Dermis blood vessel endothelial cell (primary cell): ENCODE measurements at regions not wholly inside any gene's neighbourhood (a gene's known extent, or its start where the extent isn't known, plus 50 kb on each side); places are given as distances from the start of the nearest gene placed in this dataset.

Experiments used
- DNase-seq: peaks from one replicate; pipeline ENCODE4 v3.0.0; 2010

DNA sequence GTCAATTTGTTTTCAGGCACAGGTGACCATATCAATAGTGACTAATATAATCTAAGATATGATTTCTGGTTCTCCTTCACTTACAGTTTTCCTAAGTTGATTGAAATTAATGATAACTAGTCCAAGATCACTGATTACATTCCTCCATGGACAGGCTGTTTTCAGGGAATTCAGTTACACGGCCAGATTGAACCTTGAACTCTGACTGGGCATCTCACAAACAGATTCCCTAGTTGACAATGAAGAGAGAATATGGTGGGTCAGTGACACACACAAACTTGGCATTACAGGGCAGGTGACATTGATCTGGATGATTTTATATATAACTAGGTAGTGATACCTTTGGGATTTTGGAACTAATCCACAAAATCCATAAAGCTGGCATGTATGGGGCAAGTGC, 110.2 kb upstream of the EGR2 start:
- DNase-seq = no peak

GRCh38 chr10:62924344-62924748, 108.2 kb upstream of the EGR2 start:
- no peak for DNase-seq

DNA sequence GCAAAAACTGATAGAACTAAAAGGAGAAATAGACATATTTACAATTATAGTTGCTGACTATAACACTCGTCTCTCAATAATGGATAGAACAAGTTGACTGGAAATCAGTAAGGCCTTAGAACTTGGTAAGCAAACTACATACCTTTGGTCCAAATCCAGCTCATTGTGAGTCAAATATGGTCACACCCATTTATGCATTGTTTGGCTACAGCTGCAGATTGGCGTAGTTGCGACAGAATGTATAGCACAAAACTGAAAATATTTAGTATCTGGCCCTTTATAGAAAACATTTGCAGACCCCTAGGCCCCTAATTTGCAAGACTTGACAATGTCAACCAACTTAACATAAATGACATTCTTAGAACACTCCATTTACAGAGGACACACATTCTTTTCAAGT, 103.6 kb upstream of the EGR2 start:
- no peak for DNase-seq

DNA sequence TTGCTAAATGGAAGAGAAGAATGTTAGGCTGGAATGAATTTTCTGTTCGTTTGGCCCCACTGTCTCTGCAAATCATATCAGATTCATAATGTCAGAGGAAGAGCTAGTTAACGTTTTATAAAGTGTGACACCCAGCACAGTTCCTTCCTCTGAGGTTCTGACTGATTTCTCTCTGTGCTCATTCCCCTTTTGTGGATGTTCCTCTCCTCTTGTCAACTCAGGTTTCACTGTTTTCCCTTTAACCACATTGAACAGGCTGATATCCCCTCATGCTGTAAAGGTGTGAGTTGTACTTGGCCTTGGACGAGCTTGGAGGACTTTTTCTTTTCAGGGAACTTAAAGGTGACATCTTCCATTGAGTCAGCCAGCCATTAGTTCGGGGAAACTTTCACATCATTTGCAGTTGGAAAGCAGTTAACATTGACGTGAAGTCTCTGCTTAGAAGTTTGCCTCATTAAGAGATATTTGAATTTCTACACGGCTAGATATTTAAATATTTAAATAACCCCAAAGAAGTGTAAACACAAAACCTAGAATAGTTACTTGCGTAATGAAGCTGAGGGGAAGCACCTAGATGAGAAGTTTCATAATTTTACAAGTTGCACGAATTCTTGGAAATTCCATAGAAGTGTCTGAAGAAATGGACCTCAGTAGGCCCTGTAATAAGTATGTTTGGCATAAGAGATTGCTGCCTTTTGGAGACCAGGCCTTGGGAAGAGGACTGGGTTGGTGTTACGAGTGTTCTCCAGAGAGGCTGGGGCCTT, 101.5 kb upstream of the EGR2 start:
- no peak for DNase-seq

GRCh38 chr10:62916141-62916603, 100.0 kb upstream of the EGR2 start:
- DNase-seq = no peak

DNA sequence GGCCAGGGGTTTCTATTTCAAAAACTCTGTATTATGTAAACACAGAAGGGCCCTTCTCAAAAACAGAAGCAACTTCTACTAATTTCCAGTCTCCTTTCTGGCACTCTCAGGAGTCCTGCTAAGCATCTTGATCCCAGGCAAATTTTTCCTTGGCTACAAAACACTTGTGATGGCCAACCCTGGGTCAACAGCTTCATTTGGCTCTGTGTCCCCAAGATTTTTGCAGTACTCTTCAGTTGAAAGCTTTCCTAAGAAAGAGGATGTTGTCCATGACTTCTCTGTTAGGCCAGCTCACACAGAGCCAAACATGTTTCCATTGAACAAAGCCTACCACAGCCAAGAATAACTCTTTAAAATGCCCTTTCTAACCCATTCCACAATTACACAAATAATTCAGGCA, 99.0 kb upstream of the EGR2 start:
- no peak for DNase-seq

DNA sequence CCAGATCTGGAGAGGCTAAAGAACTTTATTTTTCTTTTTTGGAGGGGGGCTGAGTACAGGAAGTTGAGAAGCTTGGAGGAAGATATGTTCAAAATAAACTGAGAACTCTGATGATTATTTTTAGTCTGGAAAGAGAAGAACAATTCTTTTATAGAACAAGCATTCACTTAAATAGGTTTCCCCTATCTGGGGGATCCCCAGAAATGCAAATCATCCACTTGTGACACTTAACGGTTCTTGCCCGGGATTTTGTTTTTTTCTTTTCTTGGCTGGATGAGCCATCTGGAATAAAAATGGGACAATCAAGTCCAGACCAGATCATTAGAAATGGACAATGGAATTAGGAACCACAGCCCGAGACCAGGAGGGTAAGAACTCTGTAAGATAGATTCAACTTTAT, 95.9 kb upstream of the EGR2 start:
- no peak for DNase-seq

DNA sequence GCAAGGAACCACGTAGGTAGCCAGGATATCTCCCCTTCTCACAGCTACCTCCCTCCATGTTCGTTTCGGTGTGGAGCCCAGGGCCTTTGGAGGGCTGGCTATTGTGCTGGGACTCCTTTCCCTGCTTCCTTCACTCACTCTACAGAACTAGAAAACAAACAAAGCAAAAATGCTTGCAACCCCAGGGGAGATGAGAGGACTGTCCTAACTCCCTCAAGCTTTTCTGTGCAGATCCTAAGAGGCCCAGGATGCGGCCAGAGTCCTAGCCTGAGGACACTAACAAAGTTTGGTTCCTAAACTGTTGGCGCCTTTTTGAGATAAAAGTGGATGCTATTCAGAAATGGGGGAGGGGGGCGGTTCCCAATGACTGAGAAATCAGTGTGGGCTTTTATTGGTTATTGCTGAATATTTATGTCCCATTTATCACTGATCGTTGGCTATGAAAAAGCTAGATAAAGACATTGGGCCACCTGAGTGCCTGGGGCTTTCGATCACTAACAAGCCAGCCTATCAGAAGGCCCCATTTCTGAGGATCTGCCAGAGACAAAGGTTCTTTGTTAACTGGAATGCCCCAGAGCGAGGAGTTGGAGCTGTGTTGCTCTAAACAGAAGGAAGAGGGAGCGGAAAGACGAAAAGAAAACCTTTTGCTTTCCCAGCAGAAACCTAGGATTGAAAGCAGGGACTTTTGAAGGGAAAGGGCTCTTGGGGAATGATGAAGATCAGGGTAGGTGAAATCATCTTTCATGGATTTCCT, 95.2 kb upstream of the EGR2 start:
- DNase-seq = no peak

- no peak for DNase-seq
These were observed 91.5 kb upstream of the EGR2 start for GRCh38 chr10:62907470-62908212.

- no peak for DNase-seq
These were observed 88.2 kb upstream of the EGR2 start for GRCh38 chr10:62904281-62904875.

DNA sequence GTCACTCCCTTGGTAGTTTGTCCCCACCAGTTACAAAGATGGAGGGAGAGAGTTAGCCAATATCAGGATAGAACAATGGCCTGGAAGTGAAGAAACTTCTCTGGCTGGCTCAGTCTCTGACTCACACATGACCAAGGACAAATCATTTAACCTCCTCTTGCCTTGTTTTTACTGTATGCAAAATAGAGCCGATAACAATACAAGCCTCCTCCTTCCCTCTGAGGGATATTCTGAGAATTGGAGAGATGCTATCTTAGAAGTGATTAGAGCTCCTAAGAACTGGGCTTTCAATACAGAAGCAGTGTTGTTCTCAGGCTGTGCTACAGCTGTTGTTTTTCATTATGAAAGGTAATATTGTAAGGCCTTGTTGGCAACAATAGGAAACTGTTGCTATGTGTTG, 87.7 kb upstream of the EGR2 start:
- peak; percentile 3 for DNase-seq

DNA sequence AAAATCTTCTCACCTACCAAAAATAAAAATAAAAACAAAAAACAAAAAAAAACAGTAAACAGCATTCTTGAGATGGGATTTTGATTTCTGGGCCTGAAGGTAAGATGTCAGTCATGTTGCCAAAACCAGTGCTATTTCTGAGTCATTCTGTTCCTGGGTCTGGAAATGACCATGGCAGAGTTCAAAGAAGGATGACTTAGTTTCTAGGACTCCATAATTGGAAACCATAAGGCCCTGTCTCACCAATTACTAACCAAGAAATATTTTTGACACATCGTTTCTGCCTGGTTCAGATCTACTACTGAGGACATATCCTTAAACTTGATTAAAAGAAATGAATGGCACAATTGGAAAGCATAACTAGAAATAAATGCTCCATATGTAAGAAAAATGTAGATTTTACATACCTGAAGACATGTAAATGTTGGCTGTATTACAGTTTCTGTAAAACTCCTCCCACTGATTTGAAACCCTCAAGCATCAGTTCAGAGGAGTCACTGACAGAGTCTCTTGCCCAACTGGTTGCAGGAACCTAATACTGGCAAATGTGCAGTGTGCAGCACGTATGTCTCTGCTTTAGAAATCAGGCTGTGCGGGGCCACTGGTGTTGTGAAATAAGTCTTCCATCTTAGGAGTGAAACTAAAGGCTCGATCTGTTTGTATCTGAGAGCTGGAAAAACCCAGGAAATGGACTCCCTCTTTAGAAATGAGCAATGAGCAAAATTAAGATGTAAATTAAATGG, 84.8 kb upstream of the EGR2 start:
- DNase-seq = no peak

DNA sequence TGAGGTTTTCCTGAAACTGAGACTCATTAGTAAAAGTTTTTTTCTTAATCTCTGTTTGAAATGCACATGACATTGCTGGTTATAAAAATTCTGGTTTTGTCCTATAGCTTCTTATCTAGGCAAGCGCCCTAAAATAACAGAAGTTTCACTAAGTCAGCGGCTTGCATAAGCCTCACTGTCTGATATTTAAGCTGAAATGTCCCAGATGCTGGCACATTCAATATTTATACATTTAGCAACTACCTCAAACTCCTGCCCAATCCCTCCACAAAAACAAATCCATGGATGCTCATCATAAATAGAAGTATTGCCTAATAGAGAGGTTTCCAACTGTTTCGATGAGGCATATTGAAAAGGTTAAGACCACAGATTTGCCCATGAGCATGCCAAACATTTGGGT, 83.1 kb upstream of the EGR2 start:
- no peak for DNase-seq

- DNase-seq = no peak
These were observed 78.9 kb upstream of the EGR2 start for GRCh38 chr10:62895063-62895462.

DNA sequence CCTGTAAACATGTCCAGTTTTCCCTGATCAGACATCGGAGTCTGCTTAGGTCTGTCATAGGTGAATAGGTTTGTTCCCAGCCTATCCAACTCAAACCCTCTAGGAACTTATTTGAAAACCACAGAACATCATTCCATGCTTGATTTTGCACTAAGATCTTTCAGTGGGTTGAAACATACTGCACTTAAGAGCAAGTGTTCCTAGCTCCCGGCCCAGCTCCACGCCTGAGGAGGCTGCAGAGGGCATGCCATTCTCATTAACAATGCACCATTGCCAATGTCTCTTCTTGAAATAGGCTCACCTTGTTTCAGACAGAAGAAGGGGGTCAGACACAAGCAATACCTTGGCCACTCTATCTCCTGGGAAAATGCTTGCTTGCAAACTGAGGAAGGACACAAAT, 78.0 kb upstream of the EGR2 start:
- DNase-seq = no peak

GRCh38 chr10:62893036-62893435, 76.9 kb upstream of the EGR2 start:
- no peak for DNase-seq

DNA sequence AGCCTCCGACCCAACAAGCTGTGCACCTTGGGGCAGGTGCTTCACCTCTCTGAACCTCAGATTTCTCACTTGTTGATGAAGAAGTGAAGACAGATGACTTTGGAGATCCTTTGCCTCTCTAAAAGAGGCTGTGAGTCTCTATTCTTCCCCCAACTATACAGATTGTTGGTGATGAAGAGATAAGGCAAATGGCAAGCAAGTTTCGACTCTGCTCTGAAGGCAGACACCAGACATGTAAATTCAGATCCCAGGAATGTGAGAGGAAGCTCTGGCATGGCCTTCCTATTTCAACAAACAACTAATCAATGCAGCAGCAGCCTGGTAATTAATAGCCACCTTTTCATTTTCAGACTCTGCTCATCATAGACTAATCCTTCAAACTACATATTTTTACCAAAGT, 74.2 kb upstream of the EGR2 start:
- DNase-seq = no peak

- DNase-seq = no peak
These were observed 71.5 kb upstream of the EGR2 start for GRCh38 chr10:62887642-62888041.

GRCh38 chr10:62885684-62886461, 69.7 kb upstream of the EGR2 start:
- DNase-seq = no peak

DNA sequence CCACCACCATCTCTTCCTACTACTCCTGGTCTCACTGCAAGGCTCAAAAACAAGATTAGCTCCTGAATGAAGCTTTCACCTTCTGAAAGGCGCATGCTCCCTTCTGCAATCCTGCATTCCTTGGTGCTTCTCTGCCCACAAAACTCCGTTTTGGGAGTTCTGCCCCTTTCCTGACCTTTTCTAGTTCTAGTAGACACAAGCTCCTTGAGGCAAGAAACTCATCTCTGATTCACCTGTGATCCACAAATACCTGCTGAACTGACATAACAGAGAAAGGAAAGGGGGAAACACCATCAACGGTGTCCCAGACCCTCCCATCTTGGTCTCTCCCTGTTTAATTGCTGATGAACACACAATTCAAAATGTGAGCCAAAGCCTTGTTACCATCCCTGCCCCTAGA, 64.0 kb upstream of the EGR2 start:
- no peak for DNase-seq

DNA sequence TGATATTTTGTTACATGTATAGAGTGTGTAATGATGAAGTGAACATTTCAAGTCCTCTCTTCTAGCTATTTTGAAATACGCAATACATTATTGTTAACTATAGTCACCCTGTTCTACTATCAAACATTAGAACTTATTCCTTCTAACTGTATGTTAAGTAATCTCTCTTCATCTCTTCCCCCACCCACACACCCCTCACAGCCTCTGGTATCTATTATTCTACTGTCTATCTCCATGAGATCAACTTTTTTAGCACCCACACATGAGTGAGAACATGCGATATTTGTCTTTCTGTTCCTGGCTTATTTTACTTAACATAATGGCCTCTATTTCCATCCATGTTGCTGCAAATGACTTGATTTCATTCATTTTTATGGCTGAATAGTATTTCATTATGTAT, 57.7 kb upstream of the EGR2 start:
- DNase-seq = no peak

GRCh38 chr10:62870866-62871265, 54.7 kb upstream of the EGR2 start:
- DNase-seq = no peak
